Right atrium auricular region (tissue), 2 donors: ENCODE measurements at regions not wholly inside any gene's neighbourhood (a gene's known extent, or its start where the extent isn't known, plus 50 kb on each side); places are given as distances from the start of the nearest gene placed in this dataset.

Source experiments
- DNase-seq: peaks from one replicate; pipeline ENCODE4 v3.0.0-alpha.2; 2019; ENCODE audit warnings: low spot score
- H3K27ac ChIP-seq, 2 donors: fragments of 200-600 bp; sonication (generic); 1 replicate in 1 of 2; 2 replicates in 1 of 2; pipeline ENCODE4 v1.5.1; 2016 to 2019
- H3K27me3 ChIP-seq, 2 donors: fragments of 200-600 bp; sonication (generic); one replicate each; pipeline versions ENCODE4 v1.5.1 to v1.6.0; 2017 to 2019
- H3K36me3 ChIP-seq: fragments of 200-600 bp; sonication (generic); one replicate; pipeline ENCODE4 v1.5.1; 2016
- H3K4me1 ChIP-seq, 2 donors: fragments of 200-600 bp; sonication (generic); one replicate each; pipeline versions ENCODE4 v1.5.1 to v1.6.0; 2017 to 2019
- H3K4me3 ChIP-seq, 2 donors: fragments of 200-600 bp; sonication (generic); 1 replicate in 1 of 2; 2 replicates in 1 of 2; pipeline ENCODE4 v1.5.1; 2017 to 2019; ENCODE audit warnings: mild to moderate bottlenecking in 1 of 2, moderate library complexity in 1 of 2
- H3K9me3 ChIP-seq, 2 donors: fragments of 200-600 bp; sonication (generic); one replicate each; pipeline ENCODE4 v1.5.1; 2019
- CTCF ChIP-seq, 2 donors: fragments of 200-600 bp; sonication (generic); IDR thresholded peaks; one replicate each; pipeline ENCODE4 v1.5.1; 2019; ENCODE audit warnings: antibody characterized with exemption in 2 of 2

- no peaks in the 10 kb centered on the region for H3K27me3 ChIP-seq
- H3K9me3 ChIP-seq: no peaks in the 10 kb centered on the region
- no peaks in the 10 kb centered on the region for H3K36me3 ChIP-seq
- H3K27ac ChIP-seq: peak overlapping the region; percentile 63
- TF ChIP-seq CTCF (IDR thresholded peaks at IDR 0.05): no peak
- H3K4me3 ChIP-seq: peak overlapping the region in 1 of 2 donors; percentile 11
- DNase-seq: no peak
- peaks cover 0 to 17% of the 10 kb centered on the region in 2 donors for H3K4me1 ChIP-seq
Measured at GRCh38 chr10:28879875-28880682, 202.8 kb downstream of the BAMBI start.

- Histone ChIP-seq H3K36me3 (no peaks in the 10 kb centered on the region), H3K27ac (peak overlapping the region in 1 of 2 donors; percentile 63), H3K9me3 (no peaks in the 10 kb centered on the region), H3K4me1 (peaks cover 0 to 17% of the 10 kb centered on the region in 2 donors), H3K4me3 (no peak overlapping the region), H3K27me3 (no peaks in the 10 kb centered on the region)
- TF ChIP-seq CTCF (IDR thresholded peaks at IDR 0.05): no peak
- no peak for DNase-seq
Measured at GRCh38 chr10:28880683-28880950, 203.3 kb downstream of the BAMBI start.

DNA sequence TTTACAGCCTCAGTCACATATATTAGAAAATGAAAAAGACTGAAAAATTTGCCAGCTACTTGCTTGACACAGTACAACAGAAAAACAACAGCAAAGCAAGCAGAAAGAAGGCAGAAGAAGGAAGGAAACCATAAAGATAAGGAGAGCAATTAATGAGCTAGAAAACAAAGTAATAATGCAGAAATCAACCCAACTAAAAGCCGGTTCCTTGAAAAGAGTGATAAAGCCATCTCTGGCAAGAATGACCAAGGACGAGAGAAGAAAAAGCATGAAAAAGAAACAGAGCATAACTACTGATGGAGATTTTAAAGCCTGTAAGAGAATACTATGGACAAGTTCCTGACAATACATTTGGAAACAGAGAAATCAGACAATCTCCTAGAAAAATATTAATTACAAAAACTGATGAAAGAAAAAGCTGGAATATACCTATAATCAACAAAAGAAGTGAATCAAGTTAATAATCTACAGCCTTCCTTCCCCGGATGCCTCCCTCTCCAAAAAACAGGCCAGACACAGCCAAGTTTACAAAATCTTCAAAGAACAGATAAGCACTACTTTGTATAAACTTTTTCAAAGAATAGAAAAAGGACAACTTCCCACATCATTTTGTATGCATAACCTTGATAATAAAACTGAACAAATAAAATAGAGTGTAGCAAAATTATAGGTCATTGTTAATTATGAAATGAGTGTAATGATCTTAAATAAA is 204.0 kb downstream of the BAMBI start:
- no peaks in the 10 kb centered on the region for H3K36me3 ChIP-seq

DNA sequence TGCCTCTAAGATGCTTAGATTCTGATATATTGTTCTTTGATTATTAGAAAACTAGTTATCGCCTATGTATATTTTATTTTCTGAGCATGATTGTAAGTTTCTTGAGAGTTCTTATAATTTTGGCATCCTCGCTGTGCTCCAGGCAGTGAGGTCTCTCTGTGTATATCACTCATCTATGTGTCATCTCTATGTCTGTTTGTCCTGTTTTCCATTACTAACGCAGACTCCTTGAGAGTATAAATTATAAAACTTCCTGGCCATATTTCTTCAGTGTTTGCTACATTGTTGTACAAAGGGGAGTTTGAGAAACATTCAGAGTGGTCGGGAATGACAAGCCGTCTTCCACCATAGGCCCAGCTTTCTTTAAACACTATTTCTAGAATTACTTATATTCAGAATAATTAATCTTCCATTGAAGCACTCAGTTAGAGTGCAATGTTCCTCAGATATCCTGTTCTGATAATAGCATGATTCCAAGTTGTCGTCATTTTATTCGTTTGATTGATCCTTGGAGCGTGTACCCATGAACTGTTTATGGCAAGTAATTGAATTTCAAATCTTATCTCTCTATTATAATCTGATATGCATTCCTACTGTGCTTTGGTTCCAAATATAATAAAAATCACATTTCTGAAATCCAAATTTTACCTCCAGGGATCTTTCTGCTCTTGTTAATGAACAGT is 206.6 kb downstream of the BAMBI start:
- Histone ChIP-seq H3K4me3 (no peak overlapping the region), H3K4me1 (peaks cover 0 to 17% of the 10 kb centered on the region in 2 donors), H3K36me3 (no peaks in the 10 kb centered on the region), H3K27ac (no peak overlapping the region), H3K9me3 (no peaks in the 10 kb centered on the region), H3K27me3 (no peaks in the 10 kb centered on the region)
- TF ChIP-seq CTCF (IDR thresholded peaks at IDR 0.05): no peak
- no peak for DNase-seq

More for the DNA sequence above, 204.0 kb downstream of the BAMBI start:
- no peak overlapping the region for H3K27ac ChIP-seq
- peaks cover 0 to 17% of the 10 kb centered on the region in 2 donors for H3K4me1 ChIP-seq
- no peak for TF ChIP-seq CTCF (IDR thresholded peaks at IDR 0.05)
- no peaks in the 10 kb centered on the region for H3K9me3 ChIP-seq
- DNase-seq: no peak
- no peaks in the 10 kb centered on the region for H3K27me3 ChIP-seq
- no peak overlapping the region for H3K4me3 ChIP-seq

DNA sequence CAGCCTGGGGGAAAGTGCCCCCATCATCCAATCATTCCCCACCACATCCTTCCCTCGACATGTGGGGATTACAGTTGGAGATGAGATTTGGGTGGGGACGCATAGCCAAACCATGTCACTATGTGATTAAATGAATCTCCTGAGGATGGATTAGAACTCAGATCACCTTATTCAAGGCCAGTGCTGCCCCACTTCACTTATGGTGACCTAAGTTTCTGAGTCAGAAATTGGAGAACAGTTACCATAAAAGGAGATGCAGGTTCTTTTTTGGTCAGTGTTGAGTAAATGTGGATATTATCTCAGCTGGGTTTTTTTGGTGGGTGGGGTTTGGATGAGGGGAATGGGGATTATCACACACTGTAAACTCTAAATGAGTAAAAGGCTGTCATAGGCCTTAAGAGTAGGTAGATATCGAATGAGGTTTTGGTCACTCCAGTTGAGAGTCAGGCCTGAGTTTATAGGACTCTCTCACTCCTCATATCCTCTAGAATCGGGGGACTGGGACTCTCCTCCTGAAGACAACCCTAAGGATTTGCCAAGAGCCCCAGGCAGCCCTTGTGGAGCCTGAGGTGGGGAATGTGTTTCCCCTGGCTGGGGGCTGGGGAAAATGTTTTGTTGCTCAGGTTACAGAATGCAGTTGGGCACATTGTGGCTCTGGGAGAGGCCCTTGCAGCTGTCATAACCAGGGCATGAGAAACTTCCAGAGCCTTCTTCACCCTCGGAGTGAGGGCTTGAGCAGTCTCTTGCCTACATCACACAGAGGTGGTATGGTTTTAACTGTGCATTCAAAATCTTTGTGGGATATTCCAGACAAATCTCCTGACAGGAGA is 213.0 kb downstream of the BAMBI start:
- Histone ChIP-seq H3K27ac (no peak overlapping the region), H3K27me3 (no peaks in the 10 kb centered on the region), H3K9me3 (no peaks in the 10 kb centered on the region), H3K36me3 (no peaks in the 10 kb centered on the region), H3K4me3 (no peak overlapping the region), H3K4me1 (no peaks in the 10 kb centered on the region)
- TF ChIP-seq CTCF (IDR thresholded peaks at IDR 0.05): no peak
- no peak for DNase-seq
